Calu3 (cell line): ENCODE measurements at regions not wholly inside any gene's neighbourhood (a gene's known extent, or its start where the extent isn't known, plus 50 kb on each side); places are given as distances from the start of the nearest gene placed in this dataset.

ENCODE experiments used
- BruUV-seq: library from RNA; stranded (reverse); fragments of 400-500 nt; replicated peaks from 2 replicates; lab custom pipeline; 2021; lab: Mats Ljungman, UMichigan
- CTCF ChIA-PET: fragments of 300-600 bp; sonication (Branson Sonifier 250); formaldehyde crosslinking; loops from one replicate; lab custom pipeline; 2022; ENCODE audit warnings: antibody characterized with exemption; lab: Charles Lee
- DNase-seq: peaks from one replicate; pipeline ENCODE4 v3.0.0; 2022
- H3K27ac Mint-ChIP-seq: one replicate; pipeline ENCODE4 v1.8.0; 2022; ENCODE audit warnings: mixed read lengths; ENCODE audit not compliant: unreplicated experiment
- H3K27me3 Mint-ChIP-seq: one replicate; pipeline ENCODE4 v1.8.0; 2022; ENCODE audit warnings: mixed read lengths; ENCODE audit not compliant: unreplicated experiment
- H3K36me3 Mint-ChIP-seq: one replicate; pipeline ENCODE4 v1.8.0; 2022; ENCODE audit warnings: mild to moderate bottlenecking, moderate library complexity, mixed read lengths; ENCODE audit not compliant: insufficient read depth, unreplicated experiment
- H3K4me1 Mint-ChIP-seq: one replicate; pipeline ENCODE4 v1.8.0; 2022; ENCODE audit warnings: mild to moderate bottlenecking, low read depth, mixed read lengths; ENCODE audit not compliant: unreplicated experiment
- H3K4me3 Mint-ChIP-seq: one replicate; pipeline ENCODE4 v1.8.0; 2022; ENCODE audit warnings: mild to moderate bottlenecking, low read depth, moderate library complexity, mixed read lengths; ENCODE audit not compliant: unreplicated experiment
- H3K9me3 Mint-ChIP-seq: one replicate; pipeline ENCODE4 v1.8.0; 2022; ENCODE audit warnings: low read depth, mixed read lengths; ENCODE audit not compliant: unreplicated experiment
- CTCF ChIP-seq: fragments of 200-600 bp; IDR thresholded peaks from one replicate; pipeline ENCODE4 v1.8.0; 2022; ENCODE audit warnings: antibody characterized with exemption; ENCODE audit not compliant: unreplicated experiment
- intact Hi-C: fragments of 100-400 bp; cut with micrococcal nuclease; formaldehyde crosslinking; loops from one replicate; pipeline ENCODE4 v1.10.0; 2022; ENCODE audit not compliant: unreplicated experiment

- H3K27ac Mint-ChIP-seq, result no peak overlapping the region
- no peaks in the 10 kb centered on the region for H3K36me3 Mint-ChIP-seq
- no peaks in the 10 kb centered on the region for H3K27me3 Mint-ChIP-seq
- intact Hi-C loops, result no loop called here
- no peak for TF ChIP-seq CTCF
- H3K4me3 Mint-ChIP-seq, result no peak overlapping the region
- H3K4me1 Mint-ChIP-seq, result no peaks in the 10 kb centered on the region
- H3K9me3 Mint-ChIP-seq, result no peaks in the 10 kb centered on the region
- DNase-seq, result no peak
- no TSS peak for BruUV-seq
- CTCF ChIA-PET, result no interaction called here
These were observed 1661.3 kb downstream of the HACE1 start for GRCh38 chr6:103198386-103198785.

GRCh38 chr6:103193413-103193812 lies 1666.3 kb downstream of the HACE1 start:
- no peak for DNase-seq
- Mint-ChIP-seq H3K4me3 (no peak overlapping the region), H3K27ac (no peak overlapping the region), H3K27me3 (no peaks in the 10 kb centered on the region), H3K36me3 (no peaks in the 10 kb centered on the region), H3K4me1 (no peaks in the 10 kb centered on the region), H3K9me3 (no peaks in the 10 kb centered on the region)
- CTCF ChIA-PET, result no interaction called here
- TF ChIP-seq CTCF, result no peak
- BruUV-seq, result no TSS peak
- intact Hi-C loops, result no loop called here

GRCh38 chr6:103191391-103192093 lies 1668.2 kb downstream of the HACE1 start:
- CTCF ChIA-PET, result no interaction called here
- no peak for TF ChIP-seq CTCF
- Mint-ChIP-seq H3K4me1 (no peaks in the 10 kb centered on the region), H3K27ac (no peak overlapping the region), H3K4me3 (no peak overlapping the region), H3K27me3 (no peaks in the 10 kb centered on the region), H3K36me3 (no peaks in the 10 kb centered on the region), H3K9me3 (no peaks in the 10 kb centered on the region)
- DNase-seq, result no peak
- no TSS peak for BruUV-seq
- intact Hi-C loops, result no loop called here

- no peak for TF ChIP-seq CTCF
- Mint-ChIP-seq H3K36me3 (no peaks in the 10 kb centered on the region), H3K4me3 (no peak overlapping the region), H3K9me3 (no peaks in the 10 kb centered on the region), H3K27ac (no peak overlapping the region), H3K27me3 (no peaks in the 10 kb centered on the region), H3K4me1 (no peaks in the 10 kb centered on the region)
- BruUV-seq, result no TSS peak
- CTCF ChIA-PET, result no interaction called here
- intact Hi-C loops, result no loop called here
- no peak for DNase-seq
These were observed 1674.9 kb downstream of the HACE1 start for GRCh38 chr6:103184776-103185175.
